Progenitor cell of endocrine pancreas (in vitro differentiated cells): ENCODE measurements at regions not wholly inside any gene's neighbourhood (a gene's known extent, or its start where the extent isn't known, plus 50 kb on each side); places are given as distances from the start of the nearest gene placed in this dataset.

Experiments used
- DNase-seq: peaks from one replicate; pipeline ENCODE4 v3.0.0; 2021; ENCODE audit warnings: low spot score; ENCODE audit not compliant: unreplicated experiment
- H3K27ac Mint-ChIP-seq: 2 replicates; pipeline ENCODE4 v1.8.0; 2021; ENCODE audit warnings: mild to moderate bottlenecking, moderate library complexity, mixed read lengths
- H3K27me3 Mint-ChIP-seq: 2 replicates; pipeline ENCODE4 v1.8.0; 2021; ENCODE audit warnings: mixed read lengths
- H3K36me3 Mint-ChIP-seq: 2 replicates; pipeline ENCODE4 v1.8.0; 2022; ENCODE audit warnings: mixed read lengths; ENCODE audit not compliant: insufficient read depth
- H3K4me1 Mint-ChIP-seq: 2 replicates; pipeline ENCODE4 v1.8.0; 2021; ENCODE audit warnings: low read depth, mixed read lengths
- H3K4me3 Mint-ChIP-seq: 2 replicates; pipeline ENCODE4 v1.8.0; 2021; ENCODE audit warnings: low read depth, mild to moderate bottlenecking, moderate library complexity, mixed read lengths
- H3K9me3 Mint-ChIP-seq: 2 replicates; pipeline ENCODE4 v1.8.0; 2021; ENCODE audit warnings: low read depth, mixed read lengths
- CTCF ChIP-seq: fragments of 200-600 bp; sonication (generic); IDR thresholded peaks from one replicate; pipeline ENCODE4 v1.5.0; 2021; ENCODE audit warnings: antibody characterized with exemption, mild to moderate bottlenecking; ENCODE audit not compliant: unreplicated experiment

DNA sequence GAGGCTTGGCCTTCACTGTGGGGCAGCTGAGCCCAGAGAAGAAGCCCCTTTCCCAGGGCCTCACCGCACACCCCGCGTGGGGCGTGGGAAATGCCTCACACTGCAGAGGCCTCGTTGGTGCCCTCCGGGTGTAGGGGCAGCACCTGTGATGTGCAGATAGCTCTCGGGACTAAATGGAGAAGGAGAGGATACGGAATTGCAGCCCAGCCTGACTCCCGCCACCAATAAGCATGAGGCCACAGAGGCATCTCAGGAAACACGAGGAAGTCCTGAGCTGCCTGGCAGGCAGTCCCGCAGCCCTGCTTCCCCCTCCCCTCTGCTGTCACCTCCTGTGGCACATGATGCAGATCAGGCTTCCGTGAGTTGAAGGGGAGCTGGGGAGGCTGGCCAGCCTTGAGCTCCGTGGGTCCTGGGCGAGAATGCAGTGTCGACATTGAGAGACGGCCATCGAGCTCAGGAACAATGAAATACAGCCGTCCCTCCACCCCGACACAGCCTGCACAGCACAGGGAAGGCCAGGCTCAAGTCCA is 59.6 kb upstream of the PPP2R2D start:
- no peak for DNase-seq
- no peaks in the 10 kb centered on the region for H3K27me3 Mint-ChIP-seq
- no peaks in the 10 kb centered on the region for H3K9me3 Mint-ChIP-seq
- TF ChIP-seq CTCF, result no peak
- H3K4me3 Mint-ChIP-seq, result no peak overlapping the region
- no peaks in the 10 kb centered on the region for H3K4me1 Mint-ChIP-seq
- no peaks in the 10 kb centered on the region for H3K36me3 Mint-ChIP-seq
- no peak overlapping the region for H3K27ac Mint-ChIP-seq

- Mint-ChIP-seq H3K9me3 (no peaks in the 10 kb centered on the region), H3K36me3 (no peaks in the 10 kb centered on the region), H3K27ac (no peak overlapping the region), H3K4me1 (no peaks in the 10 kb centered on the region), H3K27me3 (no peaks in the 10 kb centered on the region), H3K4me3 (no peak overlapping the region)
- DNase-seq, result peak; percentile 8
- TF ChIP-seq CTCF, result no peak
Measured at GRCh38 chr10:131841661-131842139, 59.1 kb upstream of the PPP2R2D start.

DNA sequence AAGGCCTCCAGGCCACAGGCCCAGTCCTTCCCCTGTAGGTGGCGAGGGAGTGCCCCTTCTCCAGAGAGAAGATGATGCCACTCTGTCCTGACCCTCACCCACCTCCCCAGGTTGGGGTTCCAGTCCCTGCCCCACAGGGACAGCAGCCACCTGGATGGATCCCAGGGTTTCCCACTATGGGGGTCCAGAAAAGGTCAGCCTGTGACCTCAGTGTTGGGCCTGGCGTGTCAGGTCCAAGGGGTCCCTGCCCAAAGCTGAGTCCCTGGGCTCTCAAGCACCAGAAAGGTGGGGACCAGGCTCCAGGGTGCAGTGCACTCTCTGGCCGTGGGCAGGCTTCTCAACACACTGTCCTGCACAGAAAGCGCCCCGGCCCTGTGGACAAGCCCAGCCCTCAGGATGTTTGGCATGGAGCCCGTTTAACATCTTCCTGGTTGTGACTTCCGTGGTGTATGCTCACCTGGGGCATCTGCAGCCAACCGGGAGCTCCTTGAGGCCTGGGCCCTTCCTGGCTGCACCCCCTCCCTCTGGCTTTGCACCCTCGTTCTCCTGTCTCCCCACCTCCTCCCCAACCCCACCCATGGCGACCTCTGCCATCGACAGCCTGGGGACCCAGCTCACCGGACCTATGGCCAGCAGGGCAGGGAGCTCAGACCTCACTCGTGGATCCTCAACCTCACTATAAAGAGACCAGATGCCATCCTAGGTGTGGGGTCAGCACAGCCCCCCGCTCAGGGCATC is 58.3 kb upstream of the PPP2R2D start:
- peak; percentile 8 for DNase-seq
- no peak for TF ChIP-seq CTCF
- H3K4me3 Mint-ChIP-seq, result no peak overlapping the region
- H3K27me3 Mint-ChIP-seq, result no peaks in the 10 kb centered on the region
- no peaks in the 10 kb centered on the region for H3K36me3 Mint-ChIP-seq
- H3K4me1 Mint-ChIP-seq, result no peaks in the 10 kb centered on the region
- H3K27ac Mint-ChIP-seq, result no peak overlapping the region
- H3K9me3 Mint-ChIP-seq, result no peaks in the 10 kb centered on the region

- no peak overlapping the region for H3K27ac Mint-ChIP-seq
Measured at GRCh38 chr10:131843089-131843595, 57.7 kb upstream of the PPP2R2D start.

GRCh38 chr10:131843881-131844284 is 56.9 kb upstream of the PPP2R2D start:
- no peak overlapping the region for H3K4me3 Mint-ChIP-seq
- DNase-seq, result no peak
- H3K4me1 Mint-ChIP-seq, result no peaks in the 10 kb centered on the region
- no peaks in the 10 kb centered on the region for H3K27me3 Mint-ChIP-seq
- H3K9me3 Mint-ChIP-seq, result no peaks in the 10 kb centered on the region
- TF ChIP-seq CTCF, result no peak
- H3K27ac Mint-ChIP-seq, result no peak overlapping the region
- H3K36me3 Mint-ChIP-seq, result no peaks in the 10 kb centered on the region

More at GRCh38 chr10:131843089-131843595, 57.7 kb upstream of the PPP2R2D start:
- Mint-ChIP-seq H3K27me3 (no peaks in the 10 kb centered on the region), H3K4me3 (no peak overlapping the region), H3K36me3 (no peaks in the 10 kb centered on the region), H3K4me1 (no peaks in the 10 kb centered on the region), H3K9me3 (no peaks in the 10 kb centered on the region)
- DNase-seq, result peak; percentile 3
- TF ChIP-seq CTCF, result no peak
